Inflammatory macrophage (primary cell): ENCODE measurements at regions not wholly inside any gene's neighbourhood (a gene's known extent, or its start where the extent isn't known, plus 50 kb on each side); places are given as distances from the start of the nearest gene placed in this dataset.

Experiments
- DNase-seq, 2 donors: peaks; one replicate each; pipeline ENCODE4 v3.0.0-alpha.2; 2020 to 2022

GRCh38 chr14:22699801-22700564 is 55.8 kb upstream of the OR6J1 start:
- DNase-seq = peak in 1 of 2 donors; percentile 35

GRCh38 chr14:22713631-22713950 is 52.9 kb upstream of the OXA1L start:
- DNase-seq = no peak

DNA sequence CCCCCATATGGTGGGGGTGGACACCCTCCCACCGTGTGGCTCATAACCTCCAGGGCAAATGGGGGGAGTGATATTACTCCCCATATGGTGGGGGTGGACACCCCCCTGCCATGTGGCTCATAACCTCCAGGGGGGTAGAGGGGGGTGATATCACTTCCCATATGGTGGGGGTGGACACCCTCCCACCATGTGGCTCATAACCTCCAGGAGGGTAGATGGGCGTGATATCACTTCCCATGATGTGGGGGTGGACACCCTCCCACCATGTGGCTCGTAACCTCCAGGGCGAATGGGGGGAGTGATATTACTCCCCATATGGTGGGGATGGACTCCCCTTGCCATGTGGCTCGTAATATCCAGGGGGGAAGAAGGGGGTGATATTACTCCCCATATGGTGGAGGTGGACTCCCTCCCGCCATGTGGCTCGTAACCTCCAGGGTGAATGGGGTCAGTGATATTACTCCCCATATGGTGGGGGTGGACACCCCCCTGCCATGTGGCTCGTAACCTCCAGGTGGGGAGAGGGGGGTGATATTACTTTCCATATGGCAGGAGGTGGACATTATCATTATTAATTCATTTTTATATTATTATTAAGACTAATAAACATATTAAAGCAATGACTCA is 51.2 kb upstream of the OXA1L start:
- DNase-seq = peak in 1 of 2 donors; percentile 54

DNA sequence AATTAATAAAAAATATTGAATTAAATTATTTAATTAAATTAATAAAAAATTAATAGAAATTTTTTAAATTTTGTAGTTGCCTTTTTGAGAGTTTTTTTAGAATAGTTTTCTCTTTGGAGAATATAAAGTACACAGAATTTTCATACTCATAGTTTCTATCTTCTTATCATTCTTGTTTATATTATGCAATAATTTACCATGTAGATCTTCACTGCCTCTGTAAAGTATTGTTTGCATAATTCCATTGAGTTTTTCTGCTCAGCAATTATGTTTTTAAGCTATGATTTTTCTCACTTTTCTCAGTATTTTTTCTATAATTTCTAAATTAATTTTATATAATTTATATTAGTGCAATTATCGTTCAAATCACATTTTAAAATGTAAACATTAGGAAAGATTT is 50.6 kb upstream of the OXA1L start:
- DNase-seq = no peak
